ENCODE measurements at regions not wholly inside any gene's neighbourhood (a gene's known extent, or its start where the extent isn't known, plus 50 kb on each side); places are given as distances from the start of the nearest gene placed in this dataset.

DNA sequence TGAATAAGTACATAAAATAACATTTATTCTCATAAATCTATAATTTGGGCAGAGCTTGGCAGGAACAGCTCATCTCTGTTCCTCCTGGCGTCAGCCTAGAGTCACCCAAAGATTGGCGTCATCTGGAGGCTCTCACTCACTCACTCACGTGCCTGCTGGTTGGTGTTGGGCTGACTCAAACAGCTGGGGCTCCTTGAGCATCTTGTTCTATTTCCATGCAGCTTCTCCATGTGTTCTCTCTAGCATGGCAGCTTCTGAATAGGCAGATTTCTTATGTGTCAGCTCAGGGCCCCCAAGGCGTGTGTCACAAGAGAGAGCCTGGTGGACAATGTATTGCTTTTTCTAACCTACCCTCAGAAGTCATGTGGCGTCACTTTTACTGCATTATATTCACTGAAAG, 70.6 kb upstream of the RAB3GAP2 start:
- Histone ChIP-seq H2AFZ (ENCODE audit: low read length) (no peak overlapping the region), H3K4me3 (ENCODE audit: low read depth, low read length, poor library complexity, severe bottlenecking) (no peak overlapping the region), H3K9me3 (ENCODE audit: low read length) (no peaks in the 10 kb centered on the region), H3K9me2 (ENCODE audit: insufficient read depth, low read length) (no peaks in the 10 kb centered on the region), H3K27ac (ENCODE audit: low read depth, low read length, poor library complexity, severe bottlenecking) (no peak overlapping the region), H3K36me3 (ENCODE audit: insufficient read depth, low read length) (no peaks in the 10 kb centered on the region), H3K79me2 (ENCODE audit: insufficient read depth, low read depth, low read length) (no peaks in the 10 kb centered on the region), H3K4me2 (ENCODE audit: low read length) (no peak overlapping the region), H3K4me1 (ENCODE audit: insufficient read depth, low read length, poor library complexity, severe bottlenecking) (no peaks in the 10 kb centered on the region), H4K20me1 (ENCODE audit: insufficient read depth, low read length) (no peaks in the 10 kb centered on the region)
- intact Hi-C loops (cut with micrococcal nuclease; ENCODE audit: unreplicated experiment), result no loop called here
- BruUV-seq (replicated peaks), result no TSS peak
- no peak for TF ChIP-seq EZH2phosphoT487 (IDR thresholded peaks at IDR 0.05; ENCODE audit: borderline replicate concordance, low read depth, low read length)
- no peak for TF ChIP-seq CTCF (conservative IDR thresholded peaks at IDR 0.05; ENCODE audit: low read length)
- DNase-seq (ENCODE audit: low spot score), result no peak
- POLR2A ChIA-PET, result interaction anchor here (0.6 kb wide), 2 partner anchors 11 to 325 kb away, joined by 3 read pairs; no protein-coding TSS in a partner anchor
- CTCF ChIA-PET (ENCODE audit: unreplicated experiment), result no interaction called here

DNA sequence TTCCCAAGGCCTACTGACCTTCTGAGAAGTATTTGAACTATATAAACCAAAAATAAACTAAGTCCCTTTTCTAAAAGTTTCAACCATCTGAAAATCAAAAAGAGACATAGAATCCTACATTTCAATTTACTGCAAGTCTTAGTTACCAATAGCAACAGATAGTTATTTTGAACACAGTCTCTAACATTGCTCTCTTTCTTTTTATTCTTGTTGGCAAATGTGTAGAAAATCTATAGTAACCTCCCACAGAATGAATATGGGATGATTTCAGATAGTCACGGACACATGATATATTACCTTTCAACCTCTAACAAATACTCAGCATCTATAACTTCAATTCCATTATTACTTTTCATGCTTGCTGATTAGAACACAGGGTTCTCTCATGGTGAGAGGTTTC, 68.9 kb upstream of the RAB3GAP2 start:
- POLR2A ChIA-PET, result interaction anchor here (0.7 kb wide), 1 partner anchor 765 kb away, joined by 6 read pairs; no protein-coding TSS in a partner anchor
- Histone ChIP-seq H3K4me1 (ENCODE audit: insufficient read depth, low read length, poor library complexity, severe bottlenecking) (no peaks in the 10 kb centered on the region), H2AFZ (ENCODE audit: low read length) (no peak overlapping the region), H3K4me2 (ENCODE audit: low read length) (no peak overlapping the region), H3K4me3 (ENCODE audit: low read depth, low read length, poor library complexity, severe bottlenecking) (no peak overlapping the region), H3K79me2 (ENCODE audit: insufficient read depth, low read depth, low read length) (no peaks in the 10 kb centered on the region), H3K9me2 (ENCODE audit: insufficient read depth, low read length) (no peaks in the 10 kb centered on the region), H3K36me3 (ENCODE audit: insufficient read depth, low read length) (no peaks in the 10 kb centered on the region), H3K9me3 (ENCODE audit: low read length) (no peaks in the 10 kb centered on the region), H3K27ac (ENCODE audit: low read depth, low read length, poor library complexity, severe bottlenecking) (no peak overlapping the region), H4K20me1 (ENCODE audit: insufficient read depth, low read length) (no peaks in the 10 kb centered on the region)
- no TSS peak for BruUV-seq (replicated peaks)
- intact Hi-C loops (cut with micrococcal nuclease; ENCODE audit: unreplicated experiment), result no loop called here
- no peak for DNase-seq (ENCODE audit: low spot score)
- TF ChIP-seq CTCF (conservative IDR thresholded peaks at IDR 0.05; ENCODE audit: low read length) (no peak), EZH2phosphoT487 (IDR thresholded peaks at IDR 0.05; ENCODE audit: borderline replicate concordance, low read depth, low read length) (no peak)
- CTCF ChIA-PET (ENCODE audit: unreplicated experiment), result no interaction called here

GRCh38 chr1:220339581-220339980, 67.3 kb upstream of the RAB3GAP2 start:
- no peak overlapping the region for H2AFZ ChIP-seq (ENCODE audit: low read length)
- DNase-seq (ENCODE audit: low spot score), result no peak
- ChIA-PET POLR2A (interaction anchor here (1.0 to 1.1 kb wide), 2 partner anchors 10 to 12 kb away, joined by 3 to 4 read pairs; no protein-coding TSS in a partner anchor), CTCF (ENCODE audit: unreplicated experiment) (no interaction called here)
- BruUV-seq (replicated peaks), result no TSS peak
- intact Hi-C loops (cut with micrococcal nuclease; ENCODE audit: unreplicated experiment), result no loop called here
- TF ChIP-seq CTCF (conservative IDR thresholded peaks at IDR 0.05; ENCODE audit: low read length), result no peak
- TF ChIP-seq EZH2phosphoT487 (IDR thresholded peaks at IDR 0.05; ENCODE audit: borderline replicate concordance, low read depth, low read length), result no peak
- H3K4me1 ChIP-seq (ENCODE audit: insufficient read depth, low read length, poor library complexity, severe bottlenecking), result no peaks in the 10 kb centered on the region
- H4K20me1 ChIP-seq (ENCODE audit: insufficient read depth, low read length), result no peaks in the 10 kb centered on the region
- no peak overlapping the region for H3K4me2 ChIP-seq (ENCODE audit: low read length)
- H3K27ac ChIP-seq (ENCODE audit: low read depth, low read length, poor library complexity, severe bottlenecking), result no peak overlapping the region
- no peaks in the 10 kb centered on the region for H3K9me2 ChIP-seq (ENCODE audit: insufficient read depth, low read length)
- H3K79me2 ChIP-seq (ENCODE audit: insufficient read depth, low read depth, low read length), result no peaks in the 10 kb centered on the region
- no peaks in the 10 kb centered on the region for H3K36me3 ChIP-seq (ENCODE audit: insufficient read depth, low read length)
- H3K4me3 ChIP-seq (ENCODE audit: low read depth, low read length, poor library complexity, severe bottlenecking), result no peak overlapping the region
- H3K9me3 ChIP-seq (ENCODE audit: low read length), result no peaks in the 10 kb centered on the region

Measured in OCI-LY7 (cell line).